GM12864 (cell line): ENCODE measurements at regions not wholly inside any gene's neighbourhood (a gene's known extent, or its start where the extent isn't known, plus 50 kb on each side); places are given as distances from the start of the nearest gene placed in this dataset.
"Not testable (repeated sequence)": the region's sequence is repeated elsewhere in the genome, so short reads cannot be mapped to it uniquely, and the experiment has no call there.

Source experiments
- DNase-seq: peaks from one replicate; pipeline ENCODE4 v3.0.0-alpha.2; 2011; ENCODE audit warnings: low read depth
- H3K4me3 ChIP-seq: 2 replicates; pipeline ENCODE4 v1.5.1; 2011; ENCODE audit warnings: mild to moderate bottlenecking, low read depth, low read length, control low read depth
- CTCF ChIP-seq: IDR thresholded peaks from 2 replicates; pipeline ENCODE4 v1.5.1; 2011; ENCODE audit warnings: low read depth, mild to moderate bottlenecking, moderate library complexity, low read length, control low read depth, inconsistent platforms; ENCODE audit errors: missing control alignments

DNA sequence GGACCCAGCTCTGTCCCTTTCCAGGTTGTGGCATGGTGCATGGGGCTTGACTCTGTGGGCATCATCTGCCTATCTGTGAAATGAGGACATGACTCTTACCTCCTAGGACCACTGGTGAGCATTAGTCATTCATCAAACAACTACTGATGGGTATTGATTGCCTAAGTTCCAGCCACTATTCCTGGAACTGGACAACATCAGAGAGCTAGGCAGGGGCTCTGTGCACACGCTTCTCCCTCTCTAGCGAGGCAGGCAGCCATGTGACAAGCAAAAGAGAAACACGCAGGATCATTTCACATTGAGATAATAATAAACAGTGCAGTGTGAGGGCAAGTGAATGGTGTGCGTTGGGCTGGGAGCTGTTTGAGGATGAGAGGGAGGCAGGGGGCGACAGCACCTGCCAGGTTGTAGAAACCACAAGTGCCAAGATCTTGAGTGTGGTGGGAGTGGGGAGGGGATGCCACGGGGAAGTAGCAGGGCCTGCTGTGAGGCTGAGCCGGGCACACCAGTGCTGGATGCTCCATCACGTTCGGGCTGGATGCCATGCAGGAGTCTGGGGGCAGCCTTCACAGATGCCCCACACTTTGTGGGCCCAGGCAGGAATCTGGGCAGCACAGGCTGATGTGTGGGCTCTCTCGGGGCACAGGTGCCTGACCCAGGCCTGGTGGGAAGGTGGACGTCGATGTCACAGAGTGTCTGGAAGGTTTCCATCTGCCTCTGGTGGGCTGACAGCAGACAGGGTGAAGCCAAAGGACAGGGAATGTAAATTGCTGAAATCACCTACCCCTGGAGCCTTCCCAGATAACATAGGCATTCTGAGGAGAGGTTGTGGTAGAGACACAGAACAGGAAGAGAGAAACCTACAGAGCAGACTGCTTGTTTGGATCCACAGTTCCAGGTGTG is 405.5 kb downstream of the RPS24 start:
- no peak for TF ChIP-seq CTCF
- DNase-seq: no peak
- no peak overlapping the region for H3K4me3 ChIP-seq

DNA sequence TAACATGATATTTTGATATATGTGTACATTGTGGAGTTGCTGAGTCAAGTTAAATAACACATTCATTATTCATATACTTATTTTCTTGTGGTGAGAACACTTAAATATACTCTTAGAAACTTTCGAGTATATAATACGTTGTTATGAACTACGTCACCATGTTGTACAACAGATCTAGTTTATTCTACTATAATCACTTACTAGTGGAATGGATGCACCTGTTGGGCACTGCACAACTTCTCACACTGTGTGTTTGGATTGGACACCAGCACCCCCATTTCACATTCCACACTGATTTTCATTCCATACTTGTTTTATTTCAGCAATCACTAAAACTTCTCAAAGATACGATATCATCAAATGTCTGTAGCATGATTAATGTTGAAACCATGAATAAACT is 407.3 kb downstream of the RPS24 start:
- no peak for TF ChIP-seq CTCF
- no peak for DNase-seq
- H3K4me3 ChIP-seq: no peak overlapping the region

GRCh38 chr10:78441694-78442093 is 408.0 kb downstream of the RPS24 start:
- no peak for TF ChIP-seq CTCF
- DNase-seq: no peak

DNA sequence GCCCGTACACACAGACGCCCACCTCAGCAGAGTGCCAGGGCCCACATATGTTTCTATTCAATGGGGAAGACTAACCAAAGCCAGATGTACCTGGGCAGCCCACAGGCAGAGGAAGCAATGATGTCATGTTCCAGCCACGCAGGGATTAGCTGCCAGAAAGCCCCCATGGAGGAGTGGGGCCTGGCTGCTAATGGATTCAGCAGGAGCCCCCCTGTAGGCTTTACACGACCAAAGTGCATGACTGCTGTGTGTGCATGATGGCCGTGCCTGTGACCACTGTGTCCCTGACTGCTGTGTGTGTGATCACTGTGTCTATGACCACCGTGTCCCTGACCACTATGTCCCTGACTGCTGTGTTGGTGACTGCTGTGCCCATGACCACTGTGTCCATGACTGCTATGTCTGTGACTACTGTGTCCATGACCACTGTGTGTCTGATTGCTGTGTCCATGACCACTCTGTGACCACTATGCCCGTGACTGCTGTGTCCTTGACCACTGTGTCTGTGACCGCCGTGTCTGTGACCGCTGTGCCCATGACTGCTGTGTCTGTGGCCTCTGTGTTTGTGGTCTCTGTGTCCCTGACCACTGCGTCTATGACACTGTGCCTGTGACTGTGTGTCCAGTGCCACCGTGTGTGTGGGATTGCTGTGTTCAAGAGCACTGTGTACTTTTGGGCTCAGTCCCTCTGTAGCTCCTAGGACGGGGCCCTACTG is 409.3 kb downstream of the RPS24 start:
- no peak for TF ChIP-seq CTCF
- no peak overlapping the region for H3K4me3 ChIP-seq
- DNase-seq: no peak

More at GRCh38 chr10:78441694-78442093, 408.0 kb downstream of the RPS24 start:
- H3K4me3 ChIP-seq: no peak overlapping the region

GRCh38 chr10:78443900-78444571 is 410.4 kb downstream of the RPS24 start:
- no peak overlapping the region for H3K4me3 ChIP-seq
- no peak for TF ChIP-seq CTCF
- no peak for DNase-seq

- not testable (repeated sequence) for DNase-seq, H3K4me3 ChIP-seq
Measured at GRCh38 chr10:78444741-78445140, 411.1 kb downstream of the RPS24 start.

DNA sequence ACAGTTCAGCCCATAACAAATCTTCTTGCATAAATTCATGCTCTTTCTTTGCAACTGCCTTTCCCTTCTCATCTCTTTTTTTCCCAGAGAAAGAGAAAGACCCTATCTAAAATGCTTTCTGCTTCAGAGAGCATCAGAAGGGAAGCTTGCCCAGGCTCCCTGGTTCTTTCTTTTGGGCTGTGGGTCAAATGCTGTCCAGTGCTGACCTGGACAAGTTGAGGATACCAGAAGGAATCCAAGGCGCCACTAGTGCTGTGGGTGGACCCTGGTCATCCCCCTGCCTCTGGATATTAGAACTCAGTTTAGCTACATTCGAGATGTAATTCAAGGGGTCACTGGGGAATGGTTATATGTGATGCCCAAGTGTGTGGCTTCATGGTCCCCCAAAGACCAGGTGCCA is 411.6 kb downstream of the RPS24 start:
- DNase-seq: no peak
- no peak for TF ChIP-seq CTCF
- H3K4me3 ChIP-seq: no peak overlapping the region
